CD4-positive, alpha-beta T cell (primary cell): ENCODE measurements at regions not wholly inside any gene's neighbourhood (a gene's known extent, or its start where the extent isn't known, plus 50 kb on each side); places are given as distances from the start of the nearest gene placed in this dataset.

ENCODE experiments used
- ATAC-seq: fragments of 200-7000 bp; cut with Tn5 transposase; one replicate; pipeline ENCODE4 v1.10.0; 2022; ENCODE audit warnings: mild to moderate bottlenecking; ENCODE audit not compliant: poor library complexity
- CTCF ChIA-PET: fragments of 350-600 bp; sonication (Branson Sonifier 250); formaldehyde crosslinking; loops from one replicate; lab custom pipeline; 2021; ENCODE audit warnings: antibody characterized with exemption, inconsistent platforms; lab: Charles Lee
- POLR2A ChIA-PET: fragments of 350-600 bp; sonication (Branson Sonifier 250); formaldehyde crosslinking; loops from one replicate; lab custom pipeline; 2021; ENCODE audit warnings: antibody characterized with exemption, inconsistent platforms; lab: Charles Lee
- DNase-seq, 14 experiments: peaks; one replicate each; pipeline ENCODE4 v3.0.0-alpha.2; 2013 to 2020; ENCODE audit warnings: mixed read lengths in 2 of 14
- H3K27ac ChIP-seq, 2 donors: one replicate each; pipeline versions ENCODE4 v1.5.1 to v1.7.0; 2013; ENCODE audit warnings: low read length in 2 of 2, low read depth in 1 of 2, mild to moderate bottlenecking in 1 of 2
- H3K27me3 ChIP-seq, 2 experiments: 1 replicate in 1 of 2; 2 replicates in 1 of 2; pipeline versions ENCODE4 v1.6.1 to v1.7.0; 2013; ENCODE audit warnings: low read length in 2 of 2, control low read depth in 1 of 2, mild to moderate bottlenecking in 1 of 2, moderate library complexity in 1 of 2; ENCODE audit not compliant: insufficient read depth in 2 of 2, control insufficient read depth in 1 of 2
- H3K36me3 ChIP-seq: one replicate; pipeline ENCODE4 v1.6.1; 2013; ENCODE audit warnings: low read length, control low read depth; ENCODE audit not compliant: insufficient read depth
- H3K4me1 ChIP-seq: one replicate; pipeline ENCODE4 v1.6.1; 2013; ENCODE audit warnings: low read length, control low read depth; ENCODE audit not compliant: insufficient read depth
- H3K4me3 ChIP-seq: one replicate; pipeline ENCODE4 v1.5.1; 2013; ENCODE audit warnings: mild to moderate bottlenecking, low read length, moderate library complexity
- H3K9me3 ChIP-seq, 2 experiments: 1 replicate in 1 of 2; 2 replicates in 1 of 2; pipeline versions ENCODE4 v1.6.1 to v1.7.0; 2013; ENCODE audit warnings: low read length in 2 of 2, mild to moderate bottlenecking in 2 of 2, control low read depth in 1 of 2, moderate library complexity in 1 of 2; ENCODE audit not compliant: control insufficient read depth in 1 of 2, insufficient read depth in 1 of 2
- H3K27ac Mint-ChIP-seq: one replicate; pipeline ENCODE4 v1.8.0; 2020; ENCODE audit warnings: mixed read lengths
- H3K27me3 Mint-ChIP-seq: one replicate; pipeline ENCODE4 v1.8.0; 2021; ENCODE audit warnings: mixed read lengths
- H3K36me3 Mint-ChIP-seq: one replicate; pipeline ENCODE4 v1.8.0; 2021; ENCODE audit warnings: low read depth, mixed read lengths
- H3K4me1 Mint-ChIP-seq: one replicate; pipeline ENCODE4 v1.8.0; 2021; ENCODE audit warnings: low read depth, mixed read lengths
- H3K4me3 Mint-ChIP-seq: one replicate; pipeline ENCODE4 v1.8.0; 2020; ENCODE audit warnings: mild to moderate bottlenecking, mixed read lengths
- H3K9me3 Mint-ChIP-seq: one replicate; pipeline ENCODE4 v1.8.0; 2020; ENCODE audit warnings: mixed read lengths
- intact Hi-C, 2 experiments: fragments of 100-400 bp; cut with DNase I in 1 of 2; cut with micrococcal nuclease in 1 of 2; formaldehyde crosslinking; loops; one replicate each; pipeline versions ENCODE4 v1.15.1 to v1.9.0; 2023 to 2025; cut with DNase I, micrococcal nuclease
- TF ChIP-seq, protein P1 (sequence below): fragments of 200-600 bp; IDR thresholded peaks from one replicate; pipeline ENCODE4 v1.8.0; 2022; ENCODE audit warnings: antibody characterized with exemption, mild to moderate bottlenecking

DNA sequence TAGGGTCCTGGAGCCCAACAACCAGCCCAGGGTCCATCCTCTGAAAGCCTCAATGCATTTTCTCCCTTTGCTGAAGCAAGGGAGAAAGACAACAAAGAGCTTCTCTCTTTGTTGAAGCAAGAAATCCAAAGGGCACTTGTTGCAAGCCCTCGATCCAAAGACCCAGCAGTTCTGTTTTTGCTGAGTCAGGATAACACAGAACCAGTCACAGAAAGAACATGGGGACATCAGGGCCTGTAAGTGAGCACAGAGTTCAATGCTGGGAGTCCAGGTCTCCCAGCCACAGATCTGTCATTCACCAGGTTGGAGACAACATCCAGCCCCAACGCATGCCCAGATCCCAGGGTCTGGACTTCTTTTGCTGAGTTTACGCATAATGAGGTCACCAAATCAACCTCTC is 315.8 kb upstream of the KLHL29 start:
- Mint-ChIP-seq H3K4me3 (no peak overlapping the region), H3K27me3 (peaks cover 11% of the 10 kb centered on the region), H3K9me3 (no peaks in the 10 kb centered on the region), H3K4me1 (no peaks in the 10 kb centered on the region), H3K27ac (no peak overlapping the region), H3K36me3 (no peaks in the 10 kb centered on the region)
- no peak overlapping the region for H3K27ac ChIP-seq
- CTCF ChIA-PET, result no interaction called here
- no peaks in the 10 kb centered on the region for H3K36me3 ChIP-seq
- ATAC-seq, result no peak
- H3K9me3 ChIP-seq, result no peaks in the 10 kb centered on the region
- no peaks in the 10 kb centered on the region for H3K4me1 ChIP-seq
- peaks cover 0 to 6% of the 10 kb centered on the region in 2 experiments for H3K27me3 ChIP-seq
- H3K4me3 ChIP-seq, result no peak overlapping the region
- no peak for DNase-seq
- intact Hi-C loops, result no loop called here
- TF ChIP-seq, protein P1, sequence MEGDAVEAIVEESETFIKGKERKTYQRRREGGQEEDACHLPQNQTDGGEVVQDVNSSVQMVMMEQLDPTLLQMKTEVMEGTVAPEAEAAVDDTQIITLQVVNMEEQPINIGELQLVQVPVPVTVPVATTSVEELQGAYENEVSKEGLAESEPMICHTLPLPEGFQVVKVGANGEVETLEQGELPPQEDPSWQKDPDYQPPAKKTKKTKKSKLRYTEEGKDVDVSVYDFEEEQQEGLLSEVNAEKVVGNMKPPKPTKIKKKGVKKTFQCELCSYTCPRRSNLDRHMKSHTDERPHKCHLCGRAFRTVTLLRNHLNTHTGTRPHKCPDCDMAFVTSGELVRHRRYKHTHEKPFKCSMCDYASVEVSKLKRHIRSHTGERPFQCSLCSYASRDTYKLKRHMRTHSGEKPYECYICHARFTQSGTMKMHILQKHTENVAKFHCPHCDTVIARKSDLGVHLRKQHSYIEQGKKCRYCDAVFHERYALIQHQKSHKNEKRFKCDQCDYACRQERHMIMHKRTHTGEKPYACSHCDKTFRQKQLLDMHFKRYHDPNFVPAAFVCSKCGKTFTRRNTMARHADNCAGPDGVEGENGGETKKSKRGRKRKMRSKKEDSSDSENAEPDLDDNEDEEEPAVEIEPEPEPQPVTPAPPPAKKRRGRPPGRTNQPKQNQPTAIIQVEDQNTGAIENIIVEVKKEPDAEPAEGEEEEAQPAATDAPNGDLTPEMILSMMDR, result no peak
- POLR2A ChIA-PET, result no interaction called here

DNA sequence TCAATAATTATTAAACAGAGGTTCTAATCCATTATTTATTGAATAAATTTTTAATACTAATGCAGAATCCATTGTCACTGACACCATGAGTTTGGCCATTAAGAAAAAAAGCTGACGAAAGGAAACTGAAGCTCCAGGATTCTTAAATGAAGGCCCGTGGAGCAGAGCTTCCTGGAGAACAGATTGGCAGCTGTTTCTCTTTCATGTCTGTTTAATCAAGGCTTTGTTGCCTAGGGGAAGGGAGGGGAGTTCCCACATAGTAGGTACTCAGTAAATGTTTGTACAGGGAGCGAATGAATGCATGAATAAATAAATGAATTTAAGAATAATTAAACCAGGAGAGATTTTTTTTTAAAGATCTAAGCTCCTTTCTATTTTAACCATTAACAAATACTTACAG is 315.1 kb upstream of the KLHL29 start:
- H3K36me3 Mint-ChIP-seq, result no peaks in the 10 kb centered on the region
- Histone ChIP-seq H3K9me3 (no peaks in the 10 kb centered on the region), H3K4me3 (no peak overlapping the region), H3K27me3 (peaks cover 0 to 6% of the 10 kb centered on the region in 2 experiments), H3K4me1 (no peaks in the 10 kb centered on the region), H3K27ac (no peak overlapping the region), H3K36me3 (no peaks in the 10 kb centered on the region)
- ChIA-PET CTCF (no interaction called here), POLR2A (no interaction called here)
- TF ChIP-seq, protein P1, result no peak
- H3K27me3 Mint-ChIP-seq, result peaks cover 11% of the 10 kb centered on the region
- intact Hi-C loops, result no loop called here
- H3K4me3 Mint-ChIP-seq, result no peak overlapping the region
- no peak for ATAC-seq
- H3K4me1 Mint-ChIP-seq, result no peaks in the 10 kb centered on the region
- H3K27ac Mint-ChIP-seq, result no peak overlapping the region
- DNase-seq, result no peak
- no peaks in the 10 kb centered on the region for H3K9me3 Mint-ChIP-seq

DNA sequence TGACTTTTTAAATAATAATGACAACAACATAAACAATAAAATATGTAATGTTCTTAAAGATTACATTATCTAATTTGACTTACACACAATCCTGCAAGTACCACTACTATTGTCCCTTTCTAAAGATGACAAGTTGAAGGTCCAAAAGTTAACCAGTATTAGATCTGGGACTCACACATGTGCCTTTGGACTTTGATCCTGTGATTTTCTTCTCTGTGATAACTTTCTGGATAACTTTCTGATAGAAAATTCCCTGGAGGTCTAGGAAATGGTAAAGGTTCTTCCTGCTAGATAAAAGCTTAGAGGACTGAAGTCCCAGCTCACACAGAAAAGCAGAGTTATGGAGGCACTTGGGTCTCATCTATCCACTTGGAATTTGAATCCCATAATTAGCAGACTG is 311.9 kb upstream of the KLHL29 start:
- H3K27ac Mint-ChIP-seq, result no peak overlapping the region
- CTCF ChIA-PET, result no interaction called here
- Histone ChIP-seq H3K36me3 (no peaks in the 10 kb centered on the region), H3K4me1 (no peaks in the 10 kb centered on the region), H3K27ac (no peak overlapping the region), H3K9me3 (peaks cover 0 to 3% of the 10 kb centered on the region in 2 experiments), H3K27me3 (peaks cover 0 to 4% of the 10 kb centered on the region in 2 experiments), H3K4me3 (no peak overlapping the region)
- DNase-seq, result no peak
- ATAC-seq, result no peak
- no peaks in the 10 kb centered on the region for H3K9me3 Mint-ChIP-seq
- POLR2A ChIA-PET, result no interaction called here
- no peaks in the 10 kb centered on the region for H3K36me3 Mint-ChIP-seq
- H3K27me3 Mint-ChIP-seq, result peaks cover 17% of the 10 kb centered on the region
- H3K4me1 Mint-ChIP-seq, result no peaks in the 10 kb centered on the region
- H3K4me3 Mint-ChIP-seq, result no peak overlapping the region
- intact Hi-C loops, result no loop called here
- TF ChIP-seq, protein P1, result no peak
